HepG2 (cell line): ENCODE measurements at regions not wholly inside any gene's neighbourhood (a gene's known extent, or its start where the extent isn't known, plus 50 kb on each side); places are given as distances from the start of the nearest gene placed in this dataset.

Source experiments
- ATAC-seq: fragments of 200-7000 bp; cut with Tn5 transposase; 3 replicates; pipeline ENCODE4 v1.9.1; 2020; ENCODE audit warnings: mild to moderate bottlenecking, moderate library complexity
- BruUV-seq: library from RNA; stranded (reverse); fragments of 400-500 nt; replicated peaks from 2 replicates; lab custom pipeline; 2021; lab: Mats Ljungman, UMichigan
- CTCF ChIA-PET: fragments of 300-600 bp; formaldehyde crosslinking; extraction: SDS; loops from one replicate; lab custom pipeline; 2021; ENCODE audit warnings: low total read pairs, inconsistent platforms, low intra/inter-chr PET ratio; lab: Yijun Ruan, JAX
- POLR2A ChIA-PET: fragments of 350-600 bp; sonication (Branson Sonifier 250); formaldehyde crosslinking; loops from one replicate; lab custom pipeline; 2020; ENCODE audit warnings: antibody characterized with exemption, inconsistent platforms; lab: Yijun Ruan, JAX
- DNase-seq: peaks from one replicate; pipeline ENCODE4 v3.0.0-alpha.2; 2015; ENCODE audit warnings: low spot score
- FAIRE-seq: peaks from 3 replicates; lab custom pipeline; 2011; peaks lifted over from hg19 to GRCh38; lab: Jason Lieb, UNC
- H2AFZ ChIP-seq: one replicate; pipeline ENCODE4 v1.6.1; 2011; ENCODE audit warnings: low read length, inconsistent platforms
- H3K27ac ChIP-seq: fragments of 300-600 bp; 3 replicates; pipeline ENCODE4 v1.8.0; 2011; ENCODE audit warnings: mixed run types, mild to moderate bottlenecking, mixed read lengths, low read length, inconsistent platforms; ENCODE audit not compliant: insufficient read depth; ENCODE audit errors: extremely low read length
- H3K27me3 ChIP-seq, 2 experiments: fragments of 200-600 bp in 1 of 2; 2 replicates in 1 of 2; 3 replicates in 1 of 2; pipeline versions ENCODE4 v1.6.0 to v1.8.0; 2011; ENCODE audit warnings: low read length in 2 of 2, mild to moderate bottlenecking in 2 of 2, moderate library complexity in 2 of 2, inconsistent platforms in 1 of 2; ENCODE audit not compliant: insufficient read depth in 2 of 2, control insufficient read depth in 1 of 2
- H3K36me3 ChIP-seq, 2 experiments: fragments of 200-600 bp in 1 of 2; replicated peaks in 1 of 2; 2 replicates in 1 of 2; 3 replicates in 1 of 2; pipeline versions ENCODE4 v1.5.1 to v1.8.0; 2011; ENCODE audit warnings: low read length in 2 of 2, inconsistent platforms in 1 of 2; ENCODE audit not compliant: insufficient read depth in 2 of 2, control insufficient read depth in 1 of 2
- H3K4me1 ChIP-seq: 2 replicates; pipeline ENCODE4 v1.5.1; 2012; ENCODE audit warnings: low read length, inconsistent platforms; ENCODE audit not compliant: insufficient read depth
- H3K4me2 ChIP-seq: 2 replicates; pipeline ENCODE4 v1.6.0; 2011; ENCODE audit warnings: low read depth, low read length, inconsistent platforms
- H3K4me3 ChIP-seq, 3 experiments: fragments of 200-600 bp in 1 of 3; sonication (generic), shearing (Covaris generic) in 1 of 3; replicated peaks in 1 of 3; 2 replicates each; pipeline ENCODE4 v1.5.1; 2011 to 2016; ENCODE audit warnings: low read length in 3 of 3, inconsistent platforms in 2 of 3, low read depth in 2 of 3, mild to moderate bottlenecking in 2 of 3, control low read depth in 1 of 3, mixed read lengths in 1 of 3; ENCODE audit not compliant: insufficient read depth in 1 of 3
- H3K79me2 ChIP-seq: one replicate; pipeline ENCODE4 v1.6.1; 2011; ENCODE audit warnings: low read length, inconsistent platforms; ENCODE audit not compliant: insufficient read depth
- H3K9ac ChIP-seq: 2 replicates; pipeline ENCODE4 v1.6.0; 2011; ENCODE audit warnings: mild to moderate bottlenecking, low read depth, low read length, inconsistent platforms; ENCODE audit not compliant: insufficient read depth
- H3K9me3 ChIP-seq: 2 replicates; pipeline ENCODE4 v1.5.1; 2012; ENCODE audit warnings: mild to moderate bottlenecking, low read length
- H4K20me1 ChIP-seq: 2 replicates; pipeline ENCODE4 v1.6.0; 2011; ENCODE audit warnings: inconsistent platforms, mild to moderate bottlenecking, low read length, moderate library complexity; ENCODE audit not compliant: insufficient read depth
- KLF15 ChIP-seq: sonication (generic); formaldehyde crosslinking; IDR thresholded peaks from 2 replicates; pipeline ENCODE4 v1.8.1; 2023; ENCODE audit warnings: borderline replicate concordance, mild to moderate bottlenecking, inconsistent platforms, missing genetic modification reagents, mixed read lengths
- MBD4 ChIP-seq: IDR thresholded peaks from 2 replicates; pipeline ENCODE4 v1.6.1; 2012; ENCODE audit warnings: low read length, inconsistent platforms, borderline replicate concordance
- NCOA1 ChIP-seq: sonication (generic); formaldehyde crosslinking; IDR thresholded peaks from 2 replicates; pipeline ENCODE4 v1.9.0; 2021; ENCODE audit warnings: missing genetic modification reagents
- NFKBIZ ChIP-seq: IDR thresholded peaks from 2 replicates; pipeline ENCODE4 v1.6.1; 2018; ENCODE audit warnings: missing genetic modification reagents, missing compliant biosample characterization
- ZNF350 ChIP-seq: sonication (generic); formaldehyde crosslinking; IDR thresholded peaks from 2 replicates; pipeline ENCODE4 v1.4.0; 2020; ENCODE audit warnings: mild to moderate bottlenecking, low read depth, missing genetic modification reagents, borderline replicate concordance
- ZNF589 ChIP-seq: sonication (generic); formaldehyde crosslinking; conservative IDR thresholded peaks from 2 replicates; pipeline ENCODE4 v1.8.0; 2022; ENCODE audit warnings: mild to moderate bottlenecking, moderate library complexity, missing genetic modification reagents
- ZNF644 ChIP-seq: IDR thresholded peaks from 2 replicates; pipeline ENCODE4 v1.6.1; 2016; ENCODE audit warnings: low read depth
- WGBS: methylation state at CpG from one replicate; pipeline ENCODE4 v1.1.6; 2017; ENCODE audit warnings: low lambda C conversion rate; 5-methylcytosine and 5-hydroxymethylcytosine counted together
- in situ Hi-C: cut with HindIII; loops from 2 replicates; pipeline ENCODE4 v1.10.0; 2017; ENCODE audit warnings: low pct_unique_long_range_greater_than_20kb; ENCODE audit not compliant: extremely low pct_ligation_motif_present
- intact Hi-C: fragments of 100-400 bp; cut with micrococcal nuclease; formaldehyde crosslinking; loops from one replicate; pipeline ENCODE4 v1.10.0; 2022; ENCODE audit not compliant: unreplicated experiment
- TF ChIP-seq, protein P1 (sequence below): sonication (generic); formaldehyde crosslinking; IDR thresholded peaks from 2 replicates; pipeline ENCODE4 v1.4.0; 2020; ENCODE audit warnings: missing genetic modification reagents
- TF ChIP-seq, protein P2 (sequence below): sonication (generic); formaldehyde crosslinking; IDR thresholded peaks from 2 replicates; pipeline ENCODE4 v1.4.0; 2020; ENCODE audit warnings: missing genetic modification reagents, borderline replicate concordance
- TF ChIP-seq, protein P3 (sequence below): sonication (generic); formaldehyde crosslinking; IDR thresholded peaks from 2 replicates; pipeline ENCODE4 v1.4.0; 2020; ENCODE audit warnings: missing genetic modification reagents
- TF ChIP-seq, protein P4 (sequence below): sonication (generic); formaldehyde crosslinking; IDR thresholded peaks from 2 replicates; pipeline ENCODE4 v1.8.0; 2022; ENCODE audit warnings: mild to moderate bottlenecking, missing genetic modification reagents; ENCODE audit not compliant: insufficient replicate concordance
- TF ChIP-seq, protein P5 (sequence below): sonication (generic); formaldehyde crosslinking; IDR thresholded peaks from 2 replicates; pipeline ENCODE4 v1.4.0; 2020; ENCODE audit warnings: missing genetic modification reagents

DNA sequence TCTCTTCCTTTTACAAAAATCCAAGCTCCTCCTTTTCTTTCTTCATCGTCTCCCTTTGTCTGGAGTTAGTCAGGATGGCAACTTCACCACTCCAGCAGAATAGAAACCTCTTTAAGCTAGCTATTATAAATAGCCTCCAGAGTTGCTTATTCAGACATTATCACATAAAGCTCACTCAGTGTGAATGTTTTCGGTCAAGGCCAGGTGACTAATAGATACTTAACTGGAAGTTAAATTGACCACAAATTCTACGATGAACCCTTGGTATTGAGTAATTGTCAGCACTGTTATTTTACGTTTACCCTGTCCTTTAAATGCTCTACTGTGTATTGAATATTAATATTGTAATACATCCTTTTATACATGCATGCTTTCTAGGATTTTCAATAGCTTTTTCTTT, 340.4 kb downstream of the OTUD1 start:
- in situ Hi-C loops: no loop called here
- ATAC-seq: no peak
- no peaks in the 10 kb centered on the region for H3K27me3 ChIP-seq
- 15% methylated on average over 4 of the region's 4 CpGs for WGBS
- no peak for DNase-seq
- no peak overlapping the region for H3K4me2 ChIP-seq
- no peak overlapping the region for H3K9ac ChIP-seq
- no peak overlapping the region for H3K27ac ChIP-seq
- BruUV-seq: no TSS peak
- intact Hi-C loops: no loop called here
- H3K4me1 ChIP-seq: no peaks in the 10 kb centered on the region
- H3K4me3 ChIP-seq: no peak overlapping the region
- ChIA-PET CTCF (no interaction called here), POLR2A (no interaction called here)
- no peaks in the 10 kb centered on the region for H3K9me3 ChIP-seq
- no peaks in the 10 kb centered on the region for H3K79me2 ChIP-seq
- no peaks in the 10 kb centered on the region for H3K36me3 ChIP-seq
- no peak for FAIRE-seq
- H4K20me1 ChIP-seq: no peaks in the 10 kb centered on the region
- no peak overlapping the region for H2AFZ ChIP-seq
- TF ChIP-seq, protein P1, sequence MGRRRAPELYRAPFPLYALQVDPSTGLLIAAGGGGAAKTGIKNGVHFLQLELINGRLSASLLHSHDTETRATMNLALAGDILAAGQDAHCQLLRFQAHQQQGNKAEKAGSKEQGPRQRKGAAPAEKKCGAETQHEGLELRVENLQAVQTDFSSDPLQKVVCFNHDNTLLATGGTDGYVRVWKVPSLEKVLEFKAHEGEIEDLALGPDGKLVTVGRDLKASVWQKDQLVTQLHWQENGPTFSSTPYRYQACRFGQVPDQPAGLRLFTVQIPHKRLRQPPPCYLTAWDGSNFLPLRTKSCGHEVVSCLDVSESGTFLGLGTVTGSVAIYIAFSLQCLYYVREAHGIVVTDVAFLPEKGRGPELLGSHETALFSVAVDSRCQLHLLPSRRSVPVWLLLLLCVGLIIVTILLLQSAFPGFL: no peak
- no peak for TF ChIP-seq ZNF644
- TF ChIP-seq ZNF350 (CRISPR knock-in tag): no peak
- no peak for TF ChIP-seq NCOA1 (CRISPR knock-in tag)
- no peak for TF ChIP-seq NFKBIZ
- no peak for TF ChIP-seq KLF15
- TF ChIP-seq, protein P2, sequence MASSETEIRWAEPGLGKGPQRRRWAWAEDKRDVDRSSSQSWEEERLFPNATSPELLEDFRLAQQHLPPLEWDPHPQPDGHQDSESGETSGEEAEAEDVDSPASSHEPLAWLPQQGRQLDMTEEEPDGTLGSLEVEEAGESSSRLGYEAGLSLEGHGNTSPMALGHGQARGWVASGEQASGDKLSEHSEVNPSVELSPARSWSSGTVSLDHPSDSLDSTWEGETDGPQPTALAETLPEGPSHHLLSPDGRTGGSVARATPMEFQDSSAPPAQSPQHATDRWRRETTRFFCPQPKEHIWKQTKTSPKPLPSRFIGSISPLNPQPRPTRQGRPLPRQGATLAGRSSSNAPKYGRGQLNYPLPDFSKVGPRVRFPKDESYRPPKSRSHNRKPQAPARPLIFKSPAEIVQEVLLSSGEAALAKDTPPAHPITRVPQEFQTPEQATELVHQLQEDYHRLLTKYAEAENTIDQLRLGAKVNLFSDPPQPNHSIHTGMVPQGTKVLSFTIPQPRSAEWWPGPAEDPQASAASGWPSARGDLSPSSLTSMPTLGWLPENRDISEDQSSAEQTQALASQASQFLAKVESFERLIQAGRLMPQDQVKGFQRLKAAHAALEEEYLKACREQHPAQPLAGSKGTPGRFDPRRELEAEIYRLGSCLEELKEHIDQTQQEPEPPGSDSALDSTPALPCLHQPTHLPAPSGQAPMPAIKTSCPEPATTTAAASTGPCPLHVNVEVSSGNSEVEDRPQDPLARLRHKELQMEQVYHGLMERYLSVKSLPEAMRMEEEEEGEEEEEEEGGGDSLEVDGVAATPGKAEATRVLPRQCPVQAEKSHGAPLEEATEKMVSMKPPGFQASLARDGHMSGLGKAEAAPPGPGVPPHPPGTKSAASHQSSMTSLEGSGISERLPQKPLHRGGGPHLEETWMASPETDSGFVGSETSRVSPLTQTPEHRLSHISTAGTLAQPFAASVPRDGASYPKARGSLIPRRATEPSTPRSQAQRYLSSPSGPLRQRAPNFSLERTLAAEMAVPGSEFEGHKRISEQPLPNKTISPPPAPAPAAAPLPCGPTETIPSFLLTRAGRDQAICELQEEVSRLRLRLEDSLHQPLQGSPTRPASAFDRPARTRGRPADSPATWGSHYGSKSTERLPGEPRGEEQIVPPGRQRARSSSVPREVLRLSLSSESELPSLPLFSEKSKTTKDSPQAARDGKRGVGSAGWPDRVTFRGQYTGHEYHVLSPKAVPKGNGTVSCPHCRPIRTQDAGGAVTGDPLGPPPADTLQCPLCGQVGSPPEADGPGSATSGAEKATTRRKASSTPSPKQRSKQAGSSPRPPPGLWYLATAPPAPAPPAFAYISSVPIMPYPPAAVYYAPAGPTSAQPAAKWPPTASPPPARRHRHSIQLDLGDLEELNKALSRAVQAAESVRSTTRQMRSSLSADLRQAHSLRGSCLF (CRISPR knock-in tag): no peak
- no peak for TF ChIP-seq MBD4
- TF ChIP-seq ZNF589: no peak
- TF ChIP-seq, protein P3, sequence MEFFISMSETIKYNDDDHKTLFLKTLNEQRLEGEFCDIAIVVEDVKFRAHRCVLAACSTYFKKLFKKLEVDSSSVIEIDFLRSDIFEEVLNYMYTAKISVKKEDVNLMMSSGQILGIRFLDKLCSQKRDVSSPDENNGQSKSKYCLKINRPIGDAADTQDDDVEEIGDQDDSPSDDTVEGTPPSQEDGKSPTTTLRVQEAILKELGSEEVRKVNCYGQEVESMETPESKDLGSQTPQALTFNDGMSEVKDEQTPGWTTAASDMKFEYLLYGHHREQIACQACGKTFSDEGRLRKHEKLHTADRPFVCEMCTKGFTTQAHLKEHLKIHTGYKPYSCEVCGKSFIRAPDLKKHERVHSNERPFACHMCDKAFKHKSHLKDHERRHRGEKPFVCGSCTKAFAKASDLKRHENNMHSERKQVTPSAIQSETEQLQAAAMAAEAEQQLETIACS (CRISPR knock-in tag): no peak
- TF ChIP-seq, protein P4, sequence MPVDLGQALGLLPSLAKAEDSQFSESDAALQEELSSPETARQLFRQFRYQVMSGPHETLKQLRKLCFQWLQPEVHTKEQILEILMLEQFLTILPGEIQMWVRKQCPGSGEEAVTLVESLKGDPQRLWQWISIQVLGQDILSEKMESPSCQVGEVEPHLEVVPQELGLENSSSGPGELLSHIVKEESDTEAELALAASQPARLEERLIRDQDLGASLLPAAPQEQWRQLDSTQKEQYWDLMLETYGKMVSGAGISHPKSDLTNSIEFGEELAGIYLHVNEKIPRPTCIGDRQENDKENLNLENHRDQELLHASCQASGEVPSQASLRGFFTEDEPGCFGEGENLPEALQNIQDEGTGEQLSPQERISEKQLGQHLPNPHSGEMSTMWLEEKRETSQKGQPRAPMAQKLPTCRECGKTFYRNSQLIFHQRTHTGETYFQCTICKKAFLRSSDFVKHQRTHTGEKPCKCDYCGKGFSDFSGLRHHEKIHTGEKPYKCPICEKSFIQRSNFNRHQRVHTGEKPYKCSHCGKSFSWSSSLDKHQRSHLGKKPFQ (CRISPR knock-in tag): no peak
- TF ChIP-seq, protein P5, sequence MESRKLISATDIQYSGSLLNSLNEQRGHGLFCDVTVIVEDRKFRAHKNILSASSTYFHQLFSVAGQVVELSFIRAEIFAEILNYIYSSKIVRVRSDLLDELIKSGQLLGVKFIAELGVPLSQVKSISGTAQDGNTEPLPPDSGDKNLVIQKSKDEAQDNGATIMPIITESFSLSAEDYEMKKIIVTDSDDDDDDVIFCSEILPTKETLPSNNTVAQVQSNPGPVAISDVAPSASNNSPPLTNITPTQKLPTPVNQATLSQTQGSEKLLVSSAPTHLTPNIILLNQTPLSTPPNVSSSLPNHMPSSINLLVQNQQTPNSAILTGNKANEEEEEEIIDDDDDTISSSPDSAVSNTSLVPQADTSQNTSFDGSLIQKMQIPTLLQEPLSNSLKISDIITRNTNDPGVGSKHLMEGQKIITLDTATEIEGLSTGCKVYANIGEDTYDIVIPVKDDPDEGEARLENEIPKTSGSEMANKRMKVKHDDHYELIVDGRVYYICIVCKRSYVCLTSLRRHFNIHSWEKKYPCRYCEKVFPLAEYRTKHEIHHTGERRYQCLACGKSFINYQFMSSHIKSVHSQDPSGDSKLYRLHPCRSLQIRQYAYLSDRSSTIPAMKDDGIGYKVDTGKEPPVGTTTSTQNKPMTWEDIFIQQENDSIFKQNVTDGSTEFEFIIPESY (CRISPR knock-in tag): no peak
